ENCODE measurements at regions not wholly inside any gene's neighbourhood (a gene's known extent, or its start where the extent isn't known, plus 50 kb on each side); places are given as distances from the start of the nearest gene placed in this dataset.

GRCh38 chr6:87923389-87924050, 124.1 kb upstream of the SPACA1 start:
- FAIRE-seq (no peak), DNase-seq (ENCODE audit: insufficient read length, low spot score) (no peak)
- no peak for TF ChIP-seq POLR2A (IDR thresholded peaks at IDR 0.05; ENCODE audit: low read depth, low read length)

- no peak for TF ChIP-seq POLR2A (IDR thresholded peaks at IDR 0.05; ENCODE audit: low read depth, low read length)
- FAIRE-seq (no peak), DNase-seq (ENCODE audit: insufficient read length, low spot score) (no peak)
Observed at GRCh38 chr6:87922947-87923330, 124.7 kb upstream of the SPACA1 start.

- DNase-seq (ENCODE audit: insufficient read length, low spot score) (no peak), FAIRE-seq (no peak)
- no peak for TF ChIP-seq POLR2A (IDR thresholded peaks at IDR 0.05; ENCODE audit: low read depth, low read length)
Observed at GRCh38 chr6:87922196-87922946, 125.3 kb upstream of the SPACA1 start.

GRCh38 chr6:87921034-87921433, 126.6 kb upstream of the SPACA1 start:
- DNase-seq (ENCODE audit: insufficient read length, low spot score) (no peak), FAIRE-seq (no peak)
- no peak for TF ChIP-seq POLR2A (IDR thresholded peaks at IDR 0.05; ENCODE audit: low read depth, low read length)

- DNase-seq (ENCODE audit: insufficient read length, low spot score) (no peak), FAIRE-seq (no peak)
- TF ChIP-seq POLR2A (IDR thresholded peaks at IDR 0.05; ENCODE audit: low read depth, low read length): no peak
Observed at GRCh38 chr6:87920245-87920644, 127.4 kb upstream of the SPACA1 start.

GRCh38 chr6:87919416-87919815, 128.2 kb upstream of the SPACA1 start:
- no peak for DNase-seq (ENCODE audit: insufficient read length, low spot score)
- no peak for FAIRE-seq
- TF ChIP-seq POLR2A (IDR thresholded peaks at IDR 0.05; ENCODE audit: low read depth, low read length): no peak

GRCh38 chr6:87919001-87919400, 128.6 kb upstream of the SPACA1 start:
- no peak for DNase-seq (ENCODE audit: insufficient read length, low spot score)
- no peak for TF ChIP-seq POLR2A (IDR thresholded peaks at IDR 0.05; ENCODE audit: low read depth, low read length)
- no peak for FAIRE-seq

- FAIRE-seq (no peak), DNase-seq (ENCODE audit: insufficient read length, low spot score) (no peak)
- TF ChIP-seq POLR2A (IDR thresholded peaks at IDR 0.05; ENCODE audit: low read depth, low read length): no peak
Observed at GRCh38 chr6:87918461-87918941, 129.1 kb upstream of the SPACA1 start.

GRCh38 chr6:87917886-87918285, 129.8 kb upstream of the SPACA1 start:
- FAIRE-seq (no peak), DNase-seq (ENCODE audit: insufficient read length, low spot score) (no peak)
- TF ChIP-seq POLR2A (IDR thresholded peaks at IDR 0.05; ENCODE audit: low read depth, low read length): no peak

GRCh38 chr6:87916446-87916845, 131.2 kb upstream of the SPACA1 start:
- FAIRE-seq (no peak), DNase-seq (ENCODE audit: insufficient read length, low spot score) (no peak)
- no peak for TF ChIP-seq POLR2A (IDR thresholded peaks at IDR 0.05; ENCODE audit: low read depth, low read length)

GRCh38 chr6:87914637-87915395, 132.8 kb upstream of the SPACA1 start:
- DNase-seq (ENCODE audit: insufficient read length, low spot score): no peak
- no peak for FAIRE-seq
- no peak for TF ChIP-seq POLR2A (IDR thresholded peaks at IDR 0.05; ENCODE audit: low read depth, low read length)

- FAIRE-seq (no peak), DNase-seq (ENCODE audit: insufficient read length, low spot score) (no peak)
- TF ChIP-seq POLR2A (IDR thresholded peaks at IDR 0.05; ENCODE audit: low read depth, low read length): no peak
Observed at GRCh38 chr6:87913974-87914373, 133.7 kb upstream of the SPACA1 start.

- no peak for FAIRE-seq
- DNase-seq (ENCODE audit: insufficient read length, low spot score): no peak
Observed at GRCh38 chr6:87912102-87912501, 135.5 kb upstream of the SPACA1 start.

GRCh38 chr6:87909849-87910248, 137.8 kb upstream of the SPACA1 start:
- DNase-seq (ENCODE audit: insufficient read length, low spot score) (peak; percentile 19), FAIRE-seq (no peak)
- no peak for TF ChIP-seq POLR2A (IDR thresholded peaks at IDR 0.05; ENCODE audit: low read depth, low read length)

More at GRCh38 chr6:87912102-87912501, 135.5 kb upstream of the SPACA1 start:
- no peak for TF ChIP-seq POLR2A (IDR thresholded peaks at IDR 0.05; ENCODE audit: low read depth, low read length)

All from H54 (cell line).